ENCODE measurements at regions not wholly inside any gene's neighbourhood (a gene's known extent, or its start where the extent isn't known, plus 50 kb on each side); places are given as distances from the start of the nearest gene placed in this dataset.

DNA sequence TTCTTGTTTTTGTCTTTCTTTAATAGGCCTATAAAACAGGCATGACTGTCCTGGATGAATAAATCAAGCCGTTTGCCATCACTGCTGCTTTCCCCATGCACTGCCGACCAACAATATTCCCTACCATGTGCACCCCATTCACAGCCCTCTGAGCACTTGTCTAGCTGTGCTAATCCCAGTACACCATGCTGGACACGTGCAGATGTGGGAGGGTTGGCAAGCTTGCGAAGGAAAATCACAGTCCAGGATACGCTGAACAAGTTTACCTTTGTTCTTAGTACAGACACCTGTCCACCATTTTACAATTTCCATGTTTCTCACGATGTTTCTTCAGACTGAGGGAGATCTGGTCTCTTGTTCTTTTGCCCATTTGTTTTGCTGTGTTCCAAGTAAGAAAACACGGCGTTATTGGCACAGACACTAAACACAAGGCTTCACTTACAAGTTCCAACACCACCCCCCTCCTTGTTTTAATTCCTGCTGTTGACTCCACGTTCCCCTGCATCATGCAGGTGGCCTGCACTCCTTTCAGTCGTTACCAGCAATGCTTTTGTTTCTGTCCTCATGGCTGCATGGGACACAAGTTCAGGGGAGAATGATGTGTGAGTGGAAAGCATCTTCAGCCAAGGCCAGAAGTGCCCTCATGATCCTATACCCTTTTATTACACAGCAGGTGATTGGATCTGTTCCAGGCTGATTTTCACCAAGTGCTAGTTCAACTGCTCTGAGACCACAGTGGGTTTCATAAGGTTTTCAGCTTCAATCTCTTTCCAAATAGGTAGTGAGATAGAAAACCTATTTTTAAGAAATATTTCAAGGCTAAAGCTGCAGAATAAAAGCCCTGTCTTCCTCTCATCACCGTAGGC is 608.9 kb downstream of the IRX1 start:
- DNase-seq = no peak

DNA sequence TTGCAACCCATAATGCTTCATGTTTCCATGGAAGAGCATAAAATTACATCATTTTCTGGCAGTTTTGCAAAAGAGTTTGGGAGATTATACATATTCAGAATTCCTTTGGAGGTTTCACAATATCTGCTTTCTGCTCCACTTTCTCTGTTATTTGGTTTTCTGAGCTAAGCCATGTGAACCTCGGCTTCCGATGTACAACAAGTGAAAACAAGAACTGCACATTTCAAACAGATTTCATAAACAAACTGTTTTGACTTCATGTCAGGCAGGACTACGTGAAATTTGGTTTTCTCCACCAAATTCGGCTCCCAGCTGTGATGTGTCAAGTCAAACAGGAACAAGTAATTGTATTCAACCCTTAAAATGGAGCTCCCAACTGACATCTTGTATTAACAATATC is 609.8 kb downstream of the IRX1 start:
- DNase-seq = peak; percentile 68

DNA sequence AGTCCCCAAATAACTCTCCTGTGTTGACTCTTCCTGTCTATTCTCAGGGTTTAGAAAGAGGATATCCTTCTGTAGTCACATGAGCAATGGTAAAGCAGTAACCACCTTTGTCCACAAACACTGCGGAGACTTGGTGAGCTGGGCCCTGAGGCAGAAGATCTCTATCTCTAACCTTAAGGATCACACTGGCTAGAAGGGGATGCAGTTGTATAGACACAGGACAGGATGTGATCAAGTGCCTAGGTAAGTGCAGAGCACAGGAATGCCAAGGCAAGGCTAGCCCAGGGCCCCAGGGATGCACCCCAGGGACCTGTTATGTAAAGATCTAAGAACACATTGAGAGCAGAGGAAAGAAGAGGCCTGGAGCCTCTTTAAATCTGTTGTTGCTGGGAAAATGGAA is 610.5 kb downstream of the IRX1 start:
- no peak for DNase-seq

DNA sequence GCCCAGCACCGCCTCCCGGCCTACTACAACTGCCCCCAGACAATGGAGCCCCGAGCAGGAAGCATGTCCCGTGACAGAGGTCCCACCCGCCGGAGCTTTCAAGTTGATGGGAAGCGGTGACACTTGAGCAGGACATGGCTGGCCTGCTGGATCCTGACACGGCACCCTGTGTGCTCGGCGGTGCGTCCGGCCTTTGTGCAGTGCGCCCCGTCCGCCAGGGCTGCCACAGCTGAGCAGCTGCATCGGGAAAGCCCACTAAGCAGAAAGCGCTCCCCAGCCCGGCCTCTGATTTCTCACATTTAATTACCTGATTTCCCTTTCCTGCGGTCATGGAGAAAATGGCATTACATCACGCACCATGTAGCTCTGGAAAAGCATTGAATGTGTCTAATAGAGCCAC is 611.9 kb downstream of the IRX1 start:
- DNase-seq = no peak

DNA sequence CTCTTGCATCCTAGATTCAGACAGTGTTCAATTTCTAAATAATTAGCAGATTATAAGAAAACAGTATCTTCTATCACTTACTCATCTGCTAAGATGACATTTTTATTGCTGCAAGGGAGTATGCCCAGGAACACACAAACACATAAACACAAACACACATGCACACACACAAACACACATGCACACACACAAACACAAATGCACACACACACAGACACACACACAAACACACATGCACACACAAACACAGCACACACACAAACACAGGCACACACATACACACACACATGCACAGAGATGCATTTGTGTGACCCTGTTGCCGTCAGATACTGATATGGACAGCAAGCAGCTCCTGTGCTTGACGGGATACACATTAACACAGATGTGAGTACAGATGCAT is 612.9 kb downstream of the IRX1 start:
- no peak for DNase-seq

DNA sequence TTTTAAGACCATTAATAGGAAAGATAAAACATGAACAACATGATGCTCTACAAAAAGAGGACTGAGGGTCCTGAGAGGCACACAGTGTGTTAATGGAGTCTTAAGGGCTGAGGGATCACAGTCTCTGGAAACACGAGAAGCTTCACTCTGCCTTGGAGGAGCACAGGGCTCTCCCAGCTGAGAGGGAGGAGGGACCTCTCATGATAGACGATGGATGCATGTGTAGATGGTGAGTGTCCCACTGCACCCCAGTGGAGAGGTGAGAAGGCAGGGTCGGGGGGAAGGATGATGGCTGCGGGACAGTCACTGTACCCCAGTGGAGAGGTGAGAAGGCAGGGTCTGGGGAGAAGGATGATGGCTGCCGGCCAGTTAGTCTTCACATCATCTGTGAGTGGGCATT is 613.4 kb downstream of the IRX1 start:
- DNase-seq = no peak

DNA sequence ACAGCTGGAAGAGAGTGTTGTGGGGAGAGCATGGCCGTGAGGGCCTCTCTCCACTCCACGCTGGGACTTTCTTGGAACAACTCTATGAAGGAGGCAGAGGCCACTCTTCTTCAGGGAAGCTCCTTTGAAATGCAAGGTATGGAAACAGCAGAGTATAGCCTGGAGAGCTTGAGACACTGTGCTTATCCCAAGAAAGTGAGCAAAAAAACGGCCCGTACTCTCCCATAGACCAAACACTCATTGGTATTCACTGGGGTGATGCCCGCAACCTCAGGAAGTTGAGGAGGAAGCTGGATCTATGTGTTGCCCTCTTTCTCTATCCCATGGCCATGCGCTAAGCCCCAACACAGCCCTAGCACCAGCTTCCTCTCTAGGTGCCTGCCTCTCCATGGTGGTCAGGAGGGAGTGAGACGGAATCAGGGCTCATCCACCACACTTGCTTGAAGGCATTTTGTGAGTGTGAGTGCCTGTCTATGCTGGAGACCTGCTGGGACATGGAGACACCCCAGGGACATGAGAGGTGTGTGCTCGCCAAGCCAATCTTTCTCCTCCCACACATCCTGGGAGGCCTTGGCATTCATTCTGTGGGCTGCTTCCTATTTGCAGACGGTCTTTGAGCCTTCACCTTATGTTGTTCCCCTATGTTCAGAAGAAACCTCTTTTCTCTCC is 616.6 kb downstream of the IRX1 start:
- no peak for DNase-seq

DNA sequence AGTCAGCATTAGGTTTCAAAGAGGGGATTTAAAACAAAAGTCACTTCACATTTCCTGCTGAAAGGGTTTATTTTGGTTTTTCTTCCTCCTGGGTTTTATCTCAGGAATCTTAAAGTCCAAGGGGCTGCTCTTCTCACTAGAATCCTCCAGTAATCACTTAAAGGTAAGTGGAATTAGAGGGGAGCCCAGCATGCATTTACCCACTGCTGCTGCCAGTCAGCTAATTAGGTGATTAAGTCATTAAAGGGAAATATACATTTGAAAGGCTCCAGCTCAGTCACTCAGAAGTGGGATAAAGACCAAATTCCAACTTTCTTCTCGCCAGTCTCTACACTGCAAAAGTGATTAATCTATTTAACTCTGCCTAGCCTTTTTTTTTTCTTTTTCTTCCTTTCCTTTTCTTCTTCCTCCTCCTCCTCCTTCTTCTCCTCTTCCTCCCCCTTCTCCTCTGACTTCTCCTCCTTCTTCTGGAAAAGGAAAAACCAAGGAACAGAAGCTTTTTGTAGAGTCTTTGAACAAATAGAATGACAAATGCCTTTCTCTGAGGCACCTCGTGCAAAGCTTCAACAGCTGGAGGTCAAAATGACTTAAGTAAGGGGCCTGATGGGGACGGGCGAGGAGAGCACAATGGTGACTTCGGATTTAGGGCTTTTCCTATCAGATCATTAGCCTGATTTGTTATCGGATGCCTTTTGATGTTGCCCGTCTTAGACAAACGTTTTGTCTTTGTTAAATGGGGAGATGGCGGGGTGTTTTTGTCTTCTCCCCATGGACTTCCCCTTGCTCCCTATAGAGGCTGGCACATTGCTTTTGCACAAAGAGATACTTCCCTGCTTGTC is 617.6 kb downstream of the IRX1 start:
- DNase-seq = no peak

DNA sequence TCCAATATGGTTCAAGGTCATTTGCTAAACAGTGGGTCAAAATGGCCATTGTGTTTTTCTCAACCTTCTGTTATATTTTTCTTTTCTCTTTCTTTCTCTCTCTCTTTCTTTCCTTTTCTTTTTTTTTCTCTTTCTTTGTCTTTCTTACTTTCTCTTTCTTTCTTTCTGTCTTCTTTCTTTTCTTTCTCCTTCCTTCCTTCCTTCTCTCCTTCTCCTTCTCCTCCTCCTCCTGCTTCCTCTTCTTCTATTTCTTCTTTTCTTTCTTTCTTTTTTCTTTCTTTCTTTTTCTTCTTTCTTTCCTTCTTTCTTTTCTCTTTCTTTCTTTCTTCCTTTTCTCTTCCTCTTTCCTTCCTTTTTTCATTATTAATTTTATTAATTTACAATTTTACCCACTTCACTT is 619.5 kb downstream of the IRX1 start:
- no peak for DNase-seq

DNA sequence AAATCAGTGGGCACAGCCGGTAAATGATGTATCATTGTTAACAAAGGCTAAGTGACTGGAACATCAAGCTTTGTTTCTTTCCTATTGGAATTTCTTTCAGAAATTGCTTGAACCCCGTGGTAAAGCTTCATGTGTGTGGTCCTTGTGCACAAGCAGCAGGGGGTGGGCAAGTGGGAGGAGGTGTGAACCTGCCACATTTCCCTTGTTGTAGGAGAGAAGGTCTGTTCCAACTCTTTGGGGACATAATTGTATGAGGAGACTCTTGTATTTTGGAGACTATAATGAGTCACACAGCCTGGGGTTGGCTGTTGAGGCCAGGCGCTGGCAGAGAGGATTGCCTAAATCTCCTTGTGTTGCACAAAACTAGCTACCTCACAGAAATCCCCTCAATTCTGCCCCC is 620.5 kb downstream of the IRX1 start:
- DNase-seq = no peak

DNA sequence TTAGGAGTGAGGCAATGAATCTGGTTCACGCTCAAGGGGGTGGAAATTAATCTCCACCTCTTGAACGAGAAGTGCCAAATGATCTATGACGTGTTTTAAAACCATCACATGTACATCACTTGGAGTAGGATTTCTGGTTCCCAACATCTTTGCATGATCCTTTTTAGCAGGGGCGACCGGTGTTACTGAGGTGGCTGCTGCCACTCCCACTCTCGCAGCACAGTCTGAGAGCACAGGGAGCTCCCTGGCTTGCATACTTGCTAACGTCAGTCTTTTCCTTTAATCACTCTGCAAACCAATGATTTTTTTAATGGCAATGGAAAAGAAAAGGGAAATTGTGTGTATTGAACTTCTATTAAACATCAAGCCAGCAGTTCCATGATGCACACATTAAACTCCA is 624.4 kb downstream of the IRX1 start:
- no peak for DNase-seq

DNA sequence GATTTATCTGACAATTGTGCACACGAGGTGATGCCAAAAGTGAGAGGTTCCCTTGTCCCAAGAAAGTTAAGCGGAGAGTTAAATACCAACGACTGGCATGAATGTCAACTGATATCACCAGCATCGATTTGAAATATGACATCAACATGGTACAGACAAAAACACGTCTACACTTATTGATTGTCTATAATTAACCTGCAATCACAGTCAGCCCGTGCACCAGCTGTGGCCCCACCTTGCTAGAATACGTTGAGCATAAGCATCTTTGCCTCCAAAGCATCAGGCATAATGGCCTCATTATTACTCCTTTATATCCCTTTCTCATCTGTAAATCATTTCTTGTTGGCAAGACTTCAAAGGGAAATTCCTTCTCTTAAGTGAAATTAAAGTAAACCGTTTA is 625.4 kb downstream of the IRX1 start:
- DNase-seq = no peak

DNA sequence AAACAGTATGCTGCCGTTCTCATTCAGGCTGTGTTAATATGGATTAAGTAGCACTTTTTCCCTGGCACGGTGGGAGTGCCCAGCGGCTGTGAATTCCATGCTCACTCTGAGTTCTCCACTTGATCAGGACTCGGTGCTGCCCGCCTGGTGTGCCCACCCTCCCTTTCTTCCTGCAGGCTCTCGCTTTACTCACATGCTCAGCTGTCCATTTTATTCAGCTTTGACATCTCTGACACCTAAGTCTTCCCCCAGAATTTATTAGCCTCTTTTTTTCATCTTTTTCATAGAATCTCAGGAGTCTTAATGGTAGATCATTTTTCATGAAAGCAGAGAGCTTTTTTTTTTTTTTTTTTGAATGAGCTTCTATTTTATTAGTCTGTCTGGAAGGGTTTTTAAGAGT is 626.5 kb downstream of the IRX1 start:
- DNase-seq = no peak

DNA sequence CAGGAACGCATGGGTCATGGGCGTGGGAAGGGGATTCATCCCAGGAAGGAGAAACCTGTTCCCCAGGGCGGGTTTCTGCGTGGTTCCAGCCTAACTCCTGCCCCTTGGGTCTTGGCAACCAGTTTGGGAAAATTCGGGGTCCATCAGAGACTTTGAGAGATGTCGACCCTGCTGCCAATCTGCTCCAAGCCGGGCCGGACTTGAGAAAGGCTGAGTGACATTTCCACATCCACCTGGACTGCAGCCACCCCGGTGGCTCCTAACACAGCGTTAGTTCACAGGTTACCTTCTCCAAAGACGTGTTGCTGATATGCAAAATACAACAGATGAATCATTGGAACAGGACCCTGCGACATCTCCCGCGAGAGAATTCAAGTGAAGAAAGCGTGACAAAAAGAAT is 627.2 kb downstream of the IRX1 start:
- DNase-seq = no peak

DNA sequence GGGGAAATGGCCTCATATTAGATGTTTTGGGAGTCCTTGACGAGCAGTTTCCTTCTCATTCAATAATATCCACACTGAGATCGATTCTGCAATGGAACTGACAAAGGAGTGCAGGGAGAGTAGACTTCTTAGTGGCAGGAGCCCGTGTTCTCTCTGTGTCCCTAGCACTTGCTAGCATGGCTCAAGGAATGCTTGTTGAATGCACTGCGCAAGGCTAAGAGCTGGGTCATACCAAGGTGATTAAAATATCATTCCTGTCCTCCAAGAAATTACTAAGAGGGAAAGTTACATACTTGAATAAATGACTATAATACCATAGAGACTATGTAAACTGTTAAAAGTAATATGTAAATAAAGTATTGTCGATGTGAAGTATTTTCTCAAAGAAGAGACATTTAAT is 630.1 kb downstream of the IRX1 start:
- no peak for DNase-seq

DNA sequence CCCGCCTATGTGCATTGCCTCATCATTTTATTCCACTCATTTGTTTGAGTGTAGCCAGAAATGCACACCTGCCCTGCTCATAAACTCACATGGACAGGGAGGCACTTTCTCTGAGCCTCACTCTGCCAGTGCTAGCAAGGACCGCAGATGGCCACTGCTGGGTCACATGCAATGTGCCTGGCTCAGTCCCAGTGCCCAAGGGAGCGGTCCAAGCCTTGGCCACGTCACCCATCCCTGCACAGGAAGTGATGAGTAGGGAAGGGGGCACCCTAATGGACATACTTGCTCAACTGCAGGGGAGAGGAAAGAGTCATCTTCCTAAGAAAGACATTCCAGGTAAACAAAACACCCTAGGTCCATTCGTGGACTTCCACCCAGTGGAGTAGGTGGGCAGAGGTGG is 630.9 kb downstream of the IRX1 start:
- DNase-seq = no peak

DNA sequence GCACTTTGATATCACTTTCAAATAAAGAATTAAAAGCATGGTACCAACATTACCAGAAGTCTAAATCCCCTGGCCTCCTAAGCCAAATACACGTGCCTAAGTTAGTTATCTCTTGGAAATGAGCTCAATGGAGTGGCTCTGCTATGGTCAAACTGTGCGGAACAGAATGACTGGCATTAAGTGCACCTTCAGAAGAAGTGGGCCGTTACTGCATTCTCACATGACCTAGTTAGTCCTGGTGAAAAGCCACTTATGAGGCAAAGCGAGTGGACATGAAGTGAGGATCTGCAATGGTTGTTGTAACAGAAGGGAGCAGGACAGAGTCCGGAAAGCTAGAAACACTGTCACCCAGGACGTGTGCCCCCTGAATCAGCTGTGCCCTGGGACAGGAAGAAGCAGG is 633.1 kb downstream of the IRX1 start:
- DNase-seq = no peak

DNA sequence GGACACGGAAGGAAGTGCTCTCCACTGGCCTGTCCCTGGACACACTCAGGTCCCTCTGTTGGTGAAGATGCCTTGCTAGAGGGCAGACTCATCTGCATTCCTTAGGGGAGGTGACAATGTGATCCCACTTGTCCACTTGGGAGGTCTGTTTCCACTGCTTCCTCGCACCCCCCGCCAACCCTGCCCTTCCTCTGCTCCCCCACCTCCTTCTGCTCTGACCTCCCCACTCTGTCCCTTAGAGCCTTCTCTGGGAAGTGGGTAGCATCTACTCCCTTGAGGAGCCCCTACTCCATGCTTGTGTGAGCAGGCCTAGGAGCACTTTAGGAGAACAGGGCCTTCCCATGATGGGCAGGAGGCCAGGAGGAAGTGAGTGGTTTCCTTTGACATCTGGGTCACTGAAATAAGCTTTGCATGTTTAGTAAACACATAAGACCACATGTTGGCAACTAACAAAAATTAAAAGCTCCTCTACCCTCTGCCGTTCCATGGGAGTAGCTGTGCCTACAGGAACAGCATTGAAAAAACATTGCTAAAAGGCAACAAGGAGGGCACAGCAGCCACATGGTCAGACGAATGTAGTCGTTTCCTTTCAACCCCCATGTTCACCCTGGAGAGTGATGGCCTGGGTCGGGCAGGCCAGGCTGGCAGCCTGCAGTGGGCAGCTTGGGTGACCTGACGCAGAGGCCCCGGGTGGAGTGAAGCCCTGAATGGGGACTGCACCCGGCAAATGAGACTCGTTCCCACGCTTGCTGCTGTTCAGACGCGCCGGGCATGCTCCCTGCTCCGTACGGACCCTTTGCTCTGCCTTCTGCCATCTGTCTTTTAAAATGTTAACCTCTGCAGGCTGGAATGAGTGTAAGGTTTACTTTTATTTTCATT is 634.0 kb downstream of the IRX1 start:
- DNase-seq = no peak

DNA sequence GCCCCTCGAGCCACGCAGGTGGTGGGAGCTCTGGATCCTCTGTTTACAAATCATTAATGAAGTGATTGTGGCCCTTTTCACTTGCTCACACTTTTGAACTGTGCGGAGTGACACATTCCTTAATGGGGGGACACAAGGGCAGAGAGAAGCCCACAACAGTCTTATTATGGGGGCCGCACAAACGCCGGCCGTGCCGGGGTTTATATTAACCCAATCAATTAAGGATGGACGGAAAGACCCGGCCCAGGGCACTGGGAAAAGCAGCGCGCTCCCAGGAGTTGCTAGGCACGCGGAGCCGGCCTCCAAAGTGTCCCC is 634.8 kb downstream of the IRX1 start:
- no peak for DNase-seq

DNA sequence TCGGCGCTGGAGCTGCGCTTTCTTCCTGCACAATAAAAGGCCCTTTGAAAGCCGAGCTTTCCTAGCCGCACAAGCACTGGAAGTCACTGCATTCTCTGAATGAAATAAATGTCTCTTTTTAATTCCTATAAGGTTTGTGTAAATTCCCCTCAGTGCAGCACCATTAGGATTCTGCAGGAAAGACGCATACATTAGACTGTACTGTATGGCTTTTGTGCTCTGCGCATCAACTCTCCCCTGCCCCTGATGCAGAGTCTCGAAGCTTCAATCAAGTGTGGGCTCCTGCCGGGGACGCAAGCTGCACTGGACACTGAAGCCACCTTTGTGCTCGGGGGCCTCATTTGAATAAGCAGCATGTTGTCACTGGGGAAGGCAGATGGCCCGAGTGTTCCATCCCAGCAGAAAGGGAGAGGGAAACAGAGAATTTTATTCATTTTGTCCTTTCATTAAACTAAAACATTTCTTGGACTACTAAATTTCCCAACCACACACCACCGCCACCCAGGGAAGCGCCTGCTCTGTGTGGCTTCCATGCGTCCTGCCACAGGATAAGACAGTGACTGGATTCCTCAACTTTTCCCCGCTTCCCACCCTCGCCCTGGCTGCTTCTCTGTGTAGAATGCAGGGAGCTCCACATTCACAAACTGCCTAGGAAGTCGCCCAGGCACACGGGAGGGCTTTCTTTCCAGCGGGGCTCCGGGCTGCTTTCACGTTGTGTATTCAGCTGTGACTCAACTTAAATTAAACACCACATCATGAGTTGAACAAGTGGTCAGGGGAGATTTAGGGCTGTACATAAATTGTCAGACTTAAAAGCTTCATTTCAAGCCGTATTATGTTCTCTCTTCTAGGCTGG is 635.4 kb downstream of the IRX1 start:
- no peak for DNase-seq

DNA sequence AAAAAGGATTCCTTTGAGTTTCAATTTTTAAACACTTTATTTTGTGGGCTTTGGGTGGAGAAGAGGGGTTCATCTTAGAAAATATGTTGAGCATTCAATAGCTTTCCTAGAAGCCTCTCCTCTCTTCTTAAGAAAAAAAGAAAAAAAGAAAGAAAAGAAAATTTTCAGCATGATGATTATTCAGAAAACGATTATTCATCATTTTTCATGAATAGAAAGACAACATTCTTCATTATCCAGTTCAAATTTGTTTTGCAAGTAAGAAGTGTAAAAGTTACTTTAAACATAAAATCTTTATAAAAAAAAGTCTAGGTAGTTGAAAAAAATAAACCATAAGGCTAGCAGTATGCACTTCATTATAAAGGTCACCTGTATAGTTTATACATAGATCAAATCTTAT is 636.5 kb downstream of the IRX1 start:
- no peak for DNase-seq

DNA sequence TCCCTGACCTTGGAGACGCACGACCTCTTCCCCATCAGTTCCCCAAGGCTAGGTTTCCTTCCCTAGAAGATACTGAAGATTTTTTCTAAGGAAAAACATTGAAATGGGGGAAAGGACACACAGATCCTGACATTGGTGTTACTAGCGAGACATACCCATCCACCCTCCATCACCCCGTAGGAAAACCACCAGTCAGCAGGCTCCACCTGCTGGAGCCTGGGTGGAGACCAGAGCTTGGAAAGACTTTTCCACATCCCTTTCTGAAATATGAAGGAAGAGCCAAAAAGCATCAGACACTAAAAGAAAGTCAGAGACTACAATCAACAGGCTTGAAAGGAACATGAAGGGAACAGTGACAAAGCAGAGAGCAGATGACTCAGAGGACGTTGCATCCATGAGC is 638.0 kb downstream of the IRX1 start:
- peak; percentile 4 for DNase-seq
